K562 (cell line): ENCODE measurements at regions not wholly inside any gene's neighbourhood (a gene's known extent, or its start where the extent isn't known, plus 50 kb on each side); places are given as distances from the start of the nearest gene placed in this dataset.

Experiments used
- ETS2 ChIP-seq: IDR thresholded peaks from 2 replicates; pipeline ENCODE4 v1.6.1; 2016; ENCODE audit warnings: borderline replicate concordance, missing genetic modification characterization, mild to moderate bottlenecking, moderate library complexity, missing compliant biosample characterization; ENCODE audit not compliant: poor library complexity, severe bottlenecking
- LCOR ChIP-seq: sonication (generic); formaldehyde crosslinking; IDR thresholded peaks from 2 replicates; pipeline ENCODE4 v1.8.0; 2022; ENCODE audit warnings: mild to moderate bottlenecking, missing genetic modification reagents
- MGA ChIP-seq: fragments of 450-650 bp; IDR thresholded peaks from 2 replicates; pipeline ENCODE4 v1.6.1; 2016; ENCODE audit warnings: mild to moderate bottlenecking, moderate library complexity
- NR1H2 ChIP-seq: sonication (generic); formaldehyde crosslinking; IDR thresholded peaks from 2 replicates; pipeline ENCODE4 v1.4.0; 2020; ENCODE audit warnings: mild to moderate bottlenecking, missing genetic modification reagents
- ZFP1 ChIP-seq: fragments of 450-650 bp; formaldehyde crosslinking; IDR thresholded peaks from 2 replicates; pipeline ENCODE4 v1.4.0; 2020; ENCODE audit warnings: mild to moderate bottlenecking, mixed read lengths

- TF ChIP-seq MGA, result no peak
- TF ChIP-seq LCOR, result no peak
- no peak for TF ChIP-seq ZFP1
- TF ChIP-seq ETS2 (tag), result no peak
- TF ChIP-seq NR1H2 (CRISPR knock-in tag), result no peak
- TF ChIP-seq, all 486 proteins: peak for 0
Measured at GRCh38 chr10:62958980-62959379, 142.8 kb upstream of the EGR2 start (continued).
